HL-60 (cell line): ENCODE measurements at regions not wholly inside any gene's neighbourhood (a gene's known extent, or its start where the extent isn't known, plus 50 kb on each side); places are given as distances from the start of the nearest gene placed in this dataset.

ENCODE experiments used
- DNase-seq, 2 experiments: peaks; one replicate each; pipeline ENCODE4 v3.0.0-alpha.2; 2010 to 2020; ENCODE audit warnings: low read depth in 1 of 2, low spot score in 1 of 2
- H3K27ac ChIP-seq: fragments of 250-450 bp; sonication (Bioruptor Pico); replicated peaks from 2 replicates; pipeline ENCODE4 v1.5.1; 2020; ENCODE audit warnings: mild to moderate bottlenecking, moderate library complexity
- H3K27me3 ChIP-seq: fragments of 250-450 bp; sonication (Bioruptor Pico); 2 replicates; pipeline ENCODE4 v1.5.1; 2021; ENCODE audit warnings: mild to moderate bottlenecking, moderate library complexity; ENCODE audit not compliant: insufficient read depth, poor library complexity, severe bottlenecking
- H3K4me3 ChIP-seq: replicated peaks from 2 replicates; pipeline ENCODE4 v1.5.1; 2011; ENCODE audit warnings: mild to moderate bottlenecking, control low read depth, low read length; ENCODE audit not compliant: insufficient read depth
- GABPA ChIP-seq: IDR thresholded peaks from 2 replicates; pipeline ENCODE4 v1.6.1; 2012; ENCODE audit warnings: low read depth
- POLR2AphosphoS5 ChIP-seq: IDR thresholded peaks from 2 replicates; pipeline ENCODE4 v1.6.1; 2012; ENCODE audit warnings: low read depth
- SPI1 ChIP-seq: IDR thresholded peaks from 2 replicates; pipeline ENCODE4 v1.6.1; 2012; ENCODE audit warnings: low read depth, mild to moderate bottlenecking, borderline replicate concordance
- TF ChIP-seq, protein P1 (sequence below): IDR thresholded peaks from one replicate; pipeline ENCODE4 v1.5.1; 2011; ENCODE audit warnings: low read length, control low read depth, inconsistent platforms; ENCODE audit not compliant: insufficient read depth
- TF ChIP-seq, protein P2 (sequence below): IDR thresholded peaks from 2 replicates; pipeline ENCODE4 v1.6.1; 2012; ENCODE audit warnings: low read depth; ENCODE audit not compliant: insufficient replicate concordance

DNA sequence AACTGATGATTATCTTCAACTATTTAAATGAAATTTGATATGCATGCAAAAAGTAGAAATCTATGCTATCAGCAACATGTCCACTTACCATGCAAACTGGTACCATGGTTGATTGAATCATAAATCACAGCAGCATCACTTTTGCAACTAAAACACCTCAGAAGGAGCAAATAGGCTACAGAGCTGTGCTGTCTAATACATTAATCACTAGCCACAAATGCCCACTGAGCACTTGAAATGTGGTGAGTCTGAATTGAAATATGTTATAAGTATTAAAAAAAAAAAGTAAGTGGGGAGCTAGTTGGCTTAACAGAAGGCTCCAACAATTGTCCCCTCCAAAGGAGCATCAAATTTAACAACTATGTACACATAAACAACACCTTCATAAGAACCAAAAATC lies 112.5 kb downstream of the FAM114A2 start:
- Histone ChIP-seq H3K27ac (no peak overlapping the region), H3K4me3 (no peak overlapping the region), H3K27me3 (no peaks in the 10 kb centered on the region)
- TF ChIP-seq, protein P1, sequence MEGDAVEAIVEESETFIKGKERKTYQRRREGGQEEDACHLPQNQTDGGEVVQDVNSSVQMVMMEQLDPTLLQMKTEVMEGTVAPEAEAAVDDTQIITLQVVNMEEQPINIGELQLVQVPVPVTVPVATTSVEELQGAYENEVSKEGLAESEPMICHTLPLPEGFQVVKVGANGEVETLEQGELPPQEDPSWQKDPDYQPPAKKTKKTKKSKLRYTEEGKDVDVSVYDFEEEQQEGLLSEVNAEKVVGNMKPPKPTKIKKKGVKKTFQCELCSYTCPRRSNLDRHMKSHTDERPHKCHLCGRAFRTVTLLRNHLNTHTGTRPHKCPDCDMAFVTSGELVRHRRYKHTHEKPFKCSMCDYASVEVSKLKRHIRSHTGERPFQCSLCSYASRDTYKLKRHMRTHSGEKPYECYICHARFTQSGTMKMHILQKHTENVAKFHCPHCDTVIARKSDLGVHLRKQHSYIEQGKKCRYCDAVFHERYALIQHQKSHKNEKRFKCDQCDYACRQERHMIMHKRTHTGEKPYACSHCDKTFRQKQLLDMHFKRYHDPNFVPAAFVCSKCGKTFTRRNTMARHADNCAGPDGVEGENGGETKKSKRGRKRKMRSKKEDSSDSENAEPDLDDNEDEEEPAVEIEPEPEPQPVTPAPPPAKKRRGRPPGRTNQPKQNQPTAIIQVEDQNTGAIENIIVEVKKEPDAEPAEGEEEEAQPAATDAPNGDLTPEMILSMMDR: no peak
- TF ChIP-seq POLR2AphosphoS5: no peak
- TF ChIP-seq, protein P2, sequence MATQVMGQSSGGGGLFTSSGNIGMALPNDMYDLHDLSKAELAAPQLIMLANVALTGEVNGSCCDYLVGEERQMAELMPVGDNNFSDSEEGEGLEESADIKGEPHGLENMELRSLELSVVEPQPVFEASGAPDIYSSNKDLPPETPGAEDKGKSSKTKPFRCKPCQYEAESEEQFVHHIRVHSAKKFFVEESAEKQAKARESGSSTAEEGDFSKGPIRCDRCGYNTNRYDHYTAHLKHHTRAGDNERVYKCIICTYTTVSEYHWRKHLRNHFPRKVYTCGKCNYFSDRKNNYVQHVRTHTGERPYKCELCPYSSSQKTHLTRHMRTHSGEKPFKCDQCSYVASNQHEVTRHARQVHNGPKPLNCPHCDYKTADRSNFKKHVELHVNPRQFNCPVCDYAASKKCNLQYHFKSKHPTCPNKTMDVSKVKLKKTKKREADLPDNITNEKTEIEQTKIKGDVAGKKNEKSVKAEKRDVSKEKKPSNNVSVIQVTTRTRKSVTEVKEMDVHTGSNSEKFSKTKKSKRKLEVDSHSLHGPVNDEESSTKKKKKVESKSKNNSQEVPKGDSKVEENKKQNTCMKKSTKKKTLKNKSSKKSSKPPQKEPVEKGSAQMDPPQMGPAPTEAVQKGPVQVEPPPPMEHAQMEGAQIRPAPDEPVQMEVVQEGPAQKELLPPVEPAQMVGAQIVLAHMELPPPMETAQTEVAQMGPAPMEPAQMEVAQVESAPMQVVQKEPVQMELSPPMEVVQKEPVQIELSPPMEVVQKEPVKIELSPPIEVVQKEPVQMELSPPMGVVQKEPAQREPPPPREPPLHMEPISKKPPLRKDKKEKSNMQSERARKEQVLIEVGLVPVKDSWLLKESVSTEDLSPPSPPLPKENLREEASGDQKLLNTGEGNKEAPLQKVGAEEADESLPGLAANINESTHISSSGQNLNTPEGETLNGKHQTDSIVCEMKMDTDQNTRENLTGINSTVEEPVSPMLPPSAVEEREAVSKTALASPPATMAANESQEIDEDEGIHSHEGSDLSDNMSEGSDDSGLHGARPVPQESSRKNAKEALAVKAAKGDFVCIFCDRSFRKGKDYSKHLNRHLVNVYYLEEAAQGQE: no peak
- no peak for TF ChIP-seq GABPA
- no peak for TF ChIP-seq SPI1
- DNase-seq: no peak

DNA sequence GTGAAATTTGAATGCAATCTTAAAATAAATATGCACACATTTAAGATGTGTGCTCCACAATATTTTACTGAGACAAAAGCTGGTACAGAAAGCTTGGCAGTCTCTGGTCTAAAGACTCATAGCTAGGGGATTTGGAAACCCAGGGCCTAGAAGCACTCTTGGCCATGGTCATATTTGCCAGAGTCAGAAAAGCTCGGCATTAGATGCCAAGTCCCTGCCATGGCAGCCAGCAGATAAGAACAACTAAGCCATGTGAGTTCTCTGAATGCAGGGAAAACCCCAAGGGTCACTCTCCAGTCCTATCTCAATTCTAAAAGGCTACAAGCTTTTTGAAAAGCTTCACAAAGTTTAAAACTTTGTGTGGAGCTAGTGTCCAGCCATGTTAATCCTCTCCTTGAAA lies 119.5 kb downstream of the FAM114A2 start:
- TF ChIP-seq POLR2AphosphoS5: no peak
- TF ChIP-seq, protein P2: no peak
- no peaks in the 10 kb centered on the region for H3K27me3 ChIP-seq
- no peak overlapping the region for H3K4me3 ChIP-seq
- DNase-seq: no peak
- no peak overlapping the region for H3K27ac ChIP-seq

DNA sequence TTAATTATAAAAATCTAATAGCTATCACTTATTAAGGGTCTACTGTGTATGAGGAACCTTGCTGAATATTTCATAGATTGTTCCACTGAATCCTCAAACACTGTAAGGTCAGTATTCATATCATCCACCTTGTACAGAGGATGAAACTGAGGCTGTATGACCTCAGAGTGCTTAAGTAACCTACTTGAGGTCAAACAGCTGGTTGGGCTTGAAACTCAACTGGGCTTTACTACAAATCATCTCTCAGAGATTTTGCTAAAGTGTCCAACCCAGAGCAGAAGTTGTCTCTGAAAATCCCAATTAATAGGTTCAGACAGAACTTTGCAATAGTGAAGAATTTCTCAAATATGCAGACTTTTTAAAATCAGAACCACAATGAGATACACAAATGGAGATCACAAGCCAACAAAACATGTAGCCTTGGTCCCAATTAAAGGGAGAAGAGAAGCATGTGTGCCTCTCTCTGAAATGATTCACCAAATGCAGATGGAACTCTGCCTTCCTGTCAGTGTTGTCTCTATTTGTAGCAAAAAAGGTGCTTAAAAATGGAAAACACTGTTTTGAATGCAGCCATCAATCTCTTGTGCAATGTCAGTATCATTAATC lies 131.4 kb downstream of the FAM114A2 start:
- Histone ChIP-seq H3K27ac (no peak overlapping the region), H3K27me3 (no peaks in the 10 kb centered on the region), H3K4me3 (no peak overlapping the region)
- TF ChIP-seq POLR2AphosphoS5 (no peak), GABPA (no peak), SPI1 (no peak)
- TF ChIP-seq, protein P2: no peak
- TF ChIP-seq, protein P1: no peak
- no peak for DNase-seq
